IPS DF 6.9 (cell line): ENCODE measurements at regions not wholly inside any gene's neighbourhood (a gene's known extent, or its start where the extent isn't known, plus 50 kb on each side); places are given as distances from the start of the nearest gene placed in this dataset.

ENCODE experiments used
- DNase-seq: peaks from one replicate; pipeline ENCODE4 v3.0.0-alpha.2; 2013; ENCODE audit warnings: low read depth, low spot score
- H3K27ac ChIP-seq: one replicate; pipeline ENCODE4 v1.5.1; 2013; ENCODE audit warnings: low read length, control low read depth
- H3K27me3 ChIP-seq: 2 replicates; pipeline ENCODE4 v1.6.1; 2013; ENCODE audit warnings: mild to moderate bottlenecking, low read length; ENCODE audit not compliant: control insufficient read depth, insufficient read depth
- H3K36me3 ChIP-seq: 2 replicates; pipeline ENCODE4 v1.6.1; 2013; ENCODE audit warnings: low read length; ENCODE audit not compliant: control insufficient read depth, insufficient read depth
- H3K4me1 ChIP-seq: 2 replicates; pipeline ENCODE4 v1.6.1; 2013; ENCODE audit warnings: low read length; ENCODE audit not compliant: control insufficient read depth, insufficient read depth
- H3K4me3 ChIP-seq: 2 replicates; pipeline ENCODE4 v1.5.1; 2013; ENCODE audit warnings: mild to moderate bottlenecking, low read length
- H3K9me3 ChIP-seq: 2 replicates; pipeline ENCODE4 v1.6.1; 2013; ENCODE audit warnings: low read length, inconsistent platforms; ENCODE audit not compliant: control insufficient read depth, insufficient read depth
- WGBS: extraction: QIAGEN DNeasy Blood & Tissue Kit; methylation state at CpG from one replicate; pipeline ENCODE4 v1.1.7; 2013; ENCODE audit warnings: mixed read lengths, missing lambda C conversion rate; ENCODE audit not compliant: insufficient read length, insufficient coverage; 5-methylcytosine and 5-hydroxymethylcytosine counted together

DNA sequence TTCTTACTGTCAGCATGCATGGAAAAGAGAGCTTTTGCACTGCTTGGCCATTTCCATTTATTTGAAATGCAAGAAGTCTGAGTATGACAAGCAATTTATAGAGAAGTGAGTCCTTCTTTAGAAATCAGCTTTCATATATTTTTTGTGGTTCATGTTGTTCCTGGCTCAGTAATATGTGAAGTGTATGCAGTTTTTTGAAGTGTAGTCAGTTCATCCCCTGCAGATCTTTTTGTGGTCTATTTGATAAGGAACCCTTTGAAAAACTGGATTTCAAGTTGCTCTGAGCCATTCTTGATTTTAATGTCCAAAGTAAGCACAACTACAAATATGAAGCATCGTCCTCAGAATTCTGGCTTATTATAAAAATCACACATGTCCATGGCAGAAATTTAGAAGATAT, 294.1 kb upstream of the SMC2 start:
- Histone ChIP-seq H3K36me3 (no peaks in the 10 kb centered on the region), H3K4me3 (no peak overlapping the region), H3K27ac (no peak overlapping the region), H3K4me1 (no peaks in the 10 kb centered on the region), H3K9me3 (peaks cover 6% of the 10 kb centered on the region; the same call in 1 of the 2 replicates), H3K27me3 (no peaks in the 10 kb centered on the region)
- WGBS = no CpG with 5 or more reads among the region's 1 CpG
- DNase-seq = no peak

DNA sequence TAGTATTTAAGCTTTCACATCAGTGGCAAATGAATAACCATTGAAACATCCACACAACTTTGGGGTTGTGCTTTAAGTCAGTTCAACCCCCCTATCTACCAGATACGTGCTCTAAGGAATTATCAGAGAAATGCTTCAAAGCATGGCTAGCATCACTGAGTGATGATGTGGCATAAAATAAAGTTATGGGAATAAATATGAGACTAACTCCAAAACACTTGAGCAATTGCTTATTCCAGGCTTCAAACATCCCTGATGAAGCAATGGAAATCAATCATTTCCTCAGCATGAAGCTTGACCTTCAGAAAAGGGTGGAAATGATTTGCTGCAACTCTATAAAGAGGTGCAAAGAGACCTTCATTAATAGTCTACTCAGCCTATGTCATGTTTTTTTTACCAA, 292.0 kb upstream of the SMC2 start:
- Histone ChIP-seq H3K9me3 (peaks cover 6% of the 10 kb centered on the region; the same call in 1 of the 2 replicates), H3K36me3 (no peaks in the 10 kb centered on the region), H3K27me3 (no peaks in the 10 kb centered on the region), H3K4me3 (no peak overlapping the region), H3K27ac (no peak overlapping the region), H3K4me1 (no peaks in the 10 kb centered on the region)
- WGBS = no CpG with 5 or more reads among the region's 1 CpG
- DNase-seq = no peak

DNA sequence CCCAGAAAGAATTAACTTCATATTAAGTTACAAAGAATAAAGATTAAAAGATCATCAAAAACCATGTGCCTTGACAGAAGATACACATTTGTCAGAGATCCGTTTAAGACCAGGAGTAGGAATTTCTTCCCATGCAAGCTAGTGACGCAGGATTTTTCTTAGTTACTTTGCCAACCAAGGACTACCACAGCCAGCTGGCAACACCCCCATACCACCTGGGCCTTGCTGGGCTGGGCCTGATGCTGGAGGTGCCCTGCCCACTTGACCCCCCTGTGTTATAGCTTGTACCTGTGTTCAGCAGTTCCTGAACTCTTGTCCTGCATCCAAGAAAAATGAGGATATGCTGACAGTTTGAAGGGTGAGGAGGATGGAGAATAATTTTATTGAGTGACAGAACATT, 290.9 kb upstream of the SMC2 start:
- Histone ChIP-seq H3K36me3 (no peaks in the 10 kb centered on the region), H3K4me1 (no peaks in the 10 kb centered on the region), H3K27me3 (no peaks in the 10 kb centered on the region), H3K4me3 (no peak overlapping the region), H3K27ac (no peak overlapping the region), H3K9me3 (peaks cover 6% of the 10 kb centered on the region; the same call in 1 of the 2 replicates)
- WGBS = no CpG with 5 or more reads among the region's 2 CpGs
- no peak for DNase-seq

DNA sequence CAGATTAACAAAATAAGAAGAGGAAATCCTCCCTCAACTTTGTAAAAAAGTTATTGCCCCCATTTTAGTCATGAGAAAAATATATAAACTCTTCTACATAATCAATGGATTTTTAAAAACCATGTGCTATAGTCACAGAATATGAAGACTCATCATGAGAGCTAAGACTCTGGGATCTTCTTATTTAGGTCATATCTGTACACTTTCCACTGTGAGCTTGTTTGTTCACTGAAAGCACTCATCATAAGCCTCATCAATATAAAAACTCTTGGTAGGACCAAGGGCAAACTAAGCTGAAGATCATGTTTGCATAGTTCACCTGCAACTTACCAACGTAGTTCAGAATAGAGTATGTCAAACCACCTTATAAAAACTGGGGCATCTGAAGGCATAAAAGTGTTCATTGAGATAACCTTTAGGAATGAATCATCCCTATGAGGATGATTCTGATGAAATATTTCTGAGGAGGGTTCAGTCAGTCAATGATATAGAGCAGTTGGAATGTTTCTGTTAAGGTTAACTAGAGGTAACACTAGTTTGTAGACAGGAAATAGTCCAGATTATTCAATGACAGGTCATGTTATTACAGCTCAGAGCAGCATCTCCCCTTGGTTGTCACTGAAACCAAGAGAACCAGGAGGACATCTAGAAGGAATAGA, 289.9 kb upstream of the SMC2 start:
- WGBS = no CpG with 5 or more reads among the region's 1 CpG
- H3K27ac ChIP-seq = no peak overlapping the region
- no peak for DNase-seq

DNA sequence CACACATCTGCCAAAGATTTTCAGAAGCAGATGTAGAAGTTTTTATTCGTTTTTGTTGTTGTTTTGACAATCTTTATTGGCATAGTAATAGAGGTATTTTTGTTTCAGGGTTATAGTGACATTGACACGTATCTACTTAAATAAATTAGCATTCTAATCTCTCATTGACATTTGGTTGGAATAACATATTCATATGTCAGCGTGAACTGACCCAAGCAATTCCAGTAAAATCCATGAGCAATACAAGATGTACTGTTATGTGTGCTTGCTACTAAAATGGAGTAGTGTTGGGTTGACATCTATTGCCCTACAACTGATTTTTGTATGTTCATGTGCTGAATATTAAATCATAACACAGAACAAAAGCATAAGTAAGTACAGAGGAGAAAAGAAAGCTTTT, 284.4 kb upstream of the SMC2 start:
- H3K4me3 ChIP-seq = no peak overlapping the region
- H3K27ac ChIP-seq = no peak overlapping the region
- no peak for DNase-seq
- no peaks in the 10 kb centered on the region for H3K27me3 ChIP-seq
- 100% methylated on average over 1 of the region's 3 CpGs for WGBS
- H3K36me3 ChIP-seq = no peaks in the 10 kb centered on the region
- peaks cover 2% of the 10 kb centered on the region; the same call in 1 of the 2 replicates for H3K9me3 ChIP-seq
- H3K4me1 ChIP-seq = no peaks in the 10 kb centered on the region

More for the DNA sequence above, 289.9 kb upstream of the SMC2 start:
- Histone ChIP-seq H3K9me3 (peaks cover 5% of the 10 kb centered on the region; the same call in 1 of the 2 replicates), H3K4me1 (no peaks in the 10 kb centered on the region), H3K27me3 (no peaks in the 10 kb centered on the region), H3K4me3 (no peak overlapping the region), H3K36me3 (no peaks in the 10 kb centered on the region)

DNA sequence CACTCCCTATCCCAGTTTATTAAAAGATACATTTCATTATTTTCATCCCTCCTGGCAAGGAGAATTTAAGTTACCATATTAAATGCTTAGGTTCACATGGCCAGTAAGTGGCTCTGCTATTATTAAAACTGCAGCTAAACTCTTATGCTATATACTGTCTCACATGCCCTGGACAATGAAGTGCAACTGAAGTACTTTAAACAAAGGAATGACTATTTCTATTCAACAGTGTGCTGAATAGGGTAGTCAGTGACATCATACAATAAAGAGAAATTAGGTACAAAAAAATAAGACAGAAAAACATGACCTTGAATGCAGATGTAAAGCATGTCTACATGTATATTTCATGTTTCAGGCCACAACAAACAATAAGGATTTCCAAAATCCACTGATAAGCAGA, 282.6 kb upstream of the SMC2 start:
- H3K4me1 ChIP-seq = no peaks in the 10 kb centered on the region
- H3K27ac ChIP-seq = no peak overlapping the region
- no peak overlapping the region for H3K4me3 ChIP-seq

DNA sequence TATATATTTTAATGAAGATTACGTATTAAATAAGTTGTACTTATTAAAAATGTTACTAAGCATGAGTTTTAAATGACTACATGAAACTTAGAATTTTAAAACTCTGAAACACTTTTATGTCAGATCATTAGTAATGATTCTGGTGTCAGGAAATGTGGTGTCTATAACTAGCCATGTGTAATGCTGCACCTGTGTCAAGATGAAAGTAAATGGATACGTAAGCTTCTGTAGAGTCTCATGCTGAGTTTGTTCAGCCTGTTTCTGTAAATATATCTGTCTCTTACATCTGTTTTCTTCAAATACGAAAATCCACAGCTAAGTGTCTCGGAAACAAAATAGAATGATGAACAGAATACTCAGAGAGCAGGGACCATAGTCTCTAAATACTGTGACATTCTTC, 278.0 kb upstream of the SMC2 start:
- Histone ChIP-seq H3K27me3 (no peaks in the 10 kb centered on the region), H3K27ac (no peak overlapping the region), H3K4me3 (no peak overlapping the region), H3K36me3 (no peaks in the 10 kb centered on the region), H3K4me1 (no peaks in the 10 kb centered on the region), H3K9me3 (no peaks in the 10 kb centered on the region; the same call in 1 of the 2 replicates)
- WGBS = no CpG with 5 or more reads among the region's 4 CpGs
- no peak for DNase-seq

More for the DNA sequence above, 282.6 kb upstream of the SMC2 start:
- H3K9me3 ChIP-seq = peaks cover 2% of the 10 kb centered on the region; the same call in 1 of the 2 replicates
- no peak for DNase-seq
- H3K27me3 ChIP-seq = no peaks in the 10 kb centered on the region
- H3K36me3 ChIP-seq = no peaks in the 10 kb centered on the region

DNA sequence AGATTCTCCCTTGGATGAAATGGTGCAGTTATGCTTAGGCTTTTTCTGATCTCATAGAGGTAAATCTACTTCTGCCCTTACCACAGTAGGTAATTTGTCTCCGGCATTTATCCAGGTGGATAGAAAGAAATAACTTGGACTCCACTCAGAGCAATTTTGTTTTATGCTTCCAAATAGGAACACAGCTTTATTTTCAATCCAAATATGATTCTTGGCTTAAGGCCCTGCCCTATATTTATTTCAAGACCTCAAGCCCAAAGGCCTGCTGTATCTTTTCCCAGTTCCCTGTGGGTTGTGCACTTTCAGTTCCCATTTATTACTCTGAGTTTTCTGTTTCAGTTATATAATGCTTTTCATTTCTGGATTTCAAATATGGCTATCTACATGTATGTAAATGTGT, 274.2 kb upstream of the SMC2 start:
- H3K27me3 ChIP-seq = no peaks in the 10 kb centered on the region
- no peaks in the 10 kb centered on the region for H3K36me3 ChIP-seq
- WGBS = no CpG with 5 or more reads among the region's 1 CpG
- no peaks in the 10 kb centered on the region for H3K4me1 ChIP-seq
- H3K9me3 ChIP-seq = peaks cover 2% of the 10 kb centered on the region
- no peak overlapping the region for H3K27ac ChIP-seq
- H3K4me3 ChIP-seq = no peak overlapping the region
- no peak for DNase-seq

DNA sequence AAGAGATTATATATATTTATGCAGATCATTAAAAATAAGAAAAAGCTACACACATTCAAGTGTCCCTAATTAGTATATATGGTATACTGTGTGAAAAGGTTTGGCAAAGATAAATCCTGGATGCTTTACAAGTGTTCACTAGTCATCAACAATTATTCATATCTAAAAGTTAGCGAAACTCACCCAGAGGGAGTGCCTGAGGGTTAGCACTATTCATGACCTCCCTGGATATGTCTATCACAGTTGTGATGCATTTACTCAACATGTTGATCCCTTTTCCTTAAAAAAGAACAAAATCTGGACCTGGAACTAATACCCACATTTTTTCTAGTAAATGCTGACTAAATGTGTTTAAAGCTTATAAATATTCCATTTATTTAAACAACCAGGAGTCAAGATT, 273.0 kb upstream of the SMC2 start:
- Histone ChIP-seq H3K9me3 (peaks cover 2% of the 10 kb centered on the region), H3K36me3 (no peaks in the 10 kb centered on the region), H3K4me1 (no peaks in the 10 kb centered on the region), H3K27ac (no peak overlapping the region), H3K27me3 (no peaks in the 10 kb centered on the region), H3K4me3 (no peak overlapping the region)
- no CpG with 5 or more reads among the region's 1 CpG for WGBS
- no peak for DNase-seq

DNA sequence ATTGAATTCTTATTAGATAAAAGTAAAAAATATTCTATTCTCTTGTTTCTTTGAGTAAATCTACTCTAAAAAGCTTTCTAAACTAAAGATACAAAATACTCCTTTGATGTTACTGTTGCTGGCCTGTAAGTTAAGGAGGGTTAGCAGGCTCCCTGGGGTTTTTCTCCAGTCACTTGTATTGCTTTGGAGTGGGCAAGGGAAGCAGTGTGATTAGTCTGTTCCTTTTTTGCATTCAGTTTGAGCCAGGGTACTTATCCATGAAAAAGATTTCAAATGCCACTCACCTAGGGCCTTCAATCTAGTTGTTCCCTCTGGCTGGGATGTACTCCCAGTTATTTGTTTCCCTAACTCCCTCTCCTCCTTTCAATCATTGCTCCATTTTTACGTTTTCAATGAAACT, 256.2 kb upstream of the SMC2 start:
- Histone ChIP-seq H3K27me3 (no peaks in the 10 kb centered on the region), H3K4me1 (no peaks in the 10 kb centered on the region), H3K27ac (no peak overlapping the region), H3K36me3 (no peaks in the 10 kb centered on the region), H3K4me3 (no peak overlapping the region), H3K9me3 (peaks cover 4% of the 10 kb centered on the region)
- DNase-seq = no peak
- no CpG with 5 or more reads among the region's 1 CpG for WGBS

DNA sequence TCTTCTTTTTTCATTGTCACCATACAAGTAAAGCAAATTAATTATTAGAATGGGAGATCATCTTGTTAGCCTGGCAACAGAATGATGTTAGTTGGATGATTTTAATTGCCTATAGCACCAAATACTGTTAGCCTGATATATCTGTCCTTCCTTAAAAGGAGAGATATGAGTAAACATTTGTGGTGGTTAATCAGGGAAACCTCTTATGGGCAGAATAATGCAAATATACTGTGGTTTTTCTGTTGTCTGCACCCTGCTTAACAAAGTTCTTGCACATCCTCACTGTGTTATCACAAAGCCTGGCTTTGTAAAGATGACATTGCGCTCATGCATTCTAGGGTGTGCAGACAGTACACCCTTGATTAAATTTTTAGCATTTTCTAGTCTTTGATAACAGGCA, 254.9 kb upstream of the SMC2 start:
- no CpG with 5 or more reads among the region's 1 CpG for WGBS
- no peaks in the 10 kb centered on the region for H3K36me3 ChIP-seq
- H3K9me3 ChIP-seq = peaks cover 3% of the 10 kb centered on the region
- no peak overlapping the region for H3K4me3 ChIP-seq
- no peak for DNase-seq
- no peaks in the 10 kb centered on the region for H3K4me1 ChIP-seq
- no peak overlapping the region for H3K27ac ChIP-seq
- no peaks in the 10 kb centered on the region for H3K27me3 ChIP-seq
